ENCODE measurements at regions not wholly inside any gene's neighbourhood (a gene's known extent, or its start where the extent isn't known, plus 50 kb on each side); places are given as distances from the start of the nearest gene placed in this dataset.

GRCh38 chr20:57087705-57088104 lies 178.7 kb downstream of the BMP7 start:
- TF ChIP-seq SRF (IDR thresholded peaks at IDR 0.05; ENCODE audit: low read depth) (no peak), ELF1 (IDR thresholded peaks at IDR 0.05; ENCODE audit: borderline replicate concordance, low read depth) (no peak), REST (IDR thresholded peaks at IDR 0.05; ENCODE audit: low read depth) (no peak)
